ENCODE measurements at regions not wholly inside any gene's neighbourhood (a gene's known extent, or its start where the extent isn't known, plus 50 kb on each side); places are given as distances from the start of the nearest gene placed in this dataset.

GRCh38 chr13:107477772-107478379, 737.5 kb downstream of the LIG4 start:
- TF ChIP-seq KDM2B (CRISPR knock-in tag; IDR thresholded peaks at IDR 0.05) (no peak), CEBPB (tag; IDR thresholded peaks at IDR 0.05) (no peak), JUNB (CRISPR knock-in tag; conservative IDR thresholded peaks at IDR 0.05) (no peak), ETV1 (tag; conservative IDR thresholded peaks at IDR 0.05; ENCODE audit: low read depth) (no peak), RBFOX2 (IDR thresholded peaks at IDR 0.05; ENCODE audit: low read depth, low read length) (no peak), USF2 (CRISPR knock-in tag; IDR thresholded peaks at IDR 0.05) (no peak), PHF21A (IDR thresholded peaks at IDR 0.05; ENCODE audit: borderline replicate concordance, low read depth) (no peak), ELF4 (CRISPR knock-in tag; IDR thresholded peaks at IDR 0.05) (no peak)
- TF ChIP-seq, protein P1, sequence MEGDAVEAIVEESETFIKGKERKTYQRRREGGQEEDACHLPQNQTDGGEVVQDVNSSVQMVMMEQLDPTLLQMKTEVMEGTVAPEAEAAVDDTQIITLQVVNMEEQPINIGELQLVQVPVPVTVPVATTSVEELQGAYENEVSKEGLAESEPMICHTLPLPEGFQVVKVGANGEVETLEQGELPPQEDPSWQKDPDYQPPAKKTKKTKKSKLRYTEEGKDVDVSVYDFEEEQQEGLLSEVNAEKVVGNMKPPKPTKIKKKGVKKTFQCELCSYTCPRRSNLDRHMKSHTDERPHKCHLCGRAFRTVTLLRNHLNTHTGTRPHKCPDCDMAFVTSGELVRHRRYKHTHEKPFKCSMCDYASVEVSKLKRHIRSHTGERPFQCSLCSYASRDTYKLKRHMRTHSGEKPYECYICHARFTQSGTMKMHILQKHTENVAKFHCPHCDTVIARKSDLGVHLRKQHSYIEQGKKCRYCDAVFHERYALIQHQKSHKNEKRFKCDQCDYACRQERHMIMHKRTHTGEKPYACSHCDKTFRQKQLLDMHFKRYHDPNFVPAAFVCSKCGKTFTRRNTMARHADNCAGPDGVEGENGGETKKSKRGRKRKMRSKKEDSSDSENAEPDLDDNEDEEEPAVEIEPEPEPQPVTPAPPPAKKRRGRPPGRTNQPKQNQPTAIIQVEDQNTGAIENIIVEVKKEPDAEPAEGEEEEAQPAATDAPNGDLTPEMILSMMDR (IDR thresholded peaks at IDR 0.05 in 2 of 3, conservative IDR thresholded peaks at IDR 0.05 in 1 of 3; ENCODE audit: insufficient read depth in 2 of 3, low read depth in 1 of 3, low read length in 3 of 3): no peak
- TF ChIP-seq, protein P2, sequence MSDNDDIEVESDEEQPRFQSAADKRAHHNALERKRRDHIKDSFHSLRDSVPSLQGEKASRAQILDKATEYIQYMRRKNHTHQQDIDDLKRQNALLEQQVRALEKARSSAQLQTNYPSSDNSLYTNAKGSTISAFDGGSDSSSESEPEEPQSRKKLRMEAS (CRISPR knock-in tag; IDR thresholded peaks at IDR 0.05): no peak

All from K562 (cell line).